UCSD-AML1 (cell line): ENCODE measurements at regions not wholly inside any gene's neighbourhood (a gene's known extent, or its start where the extent isn't known, plus 50 kb on each side); places are given as distances from the start of the nearest gene placed in this dataset.
"Not testable (repeated sequence)": the region's sequence is repeated elsewhere in the genome, so short reads cannot be mapped to it uniquely, and the experiment has no call there.

Source experiments
- DNase-seq: peaks from one replicate; lab custom pipeline; 2025; ENCODE audit not compliant: unreplicated experiment; lab: John Stamatoyannopoulos, UW

- DNase-seq = no peak
These were observed 93.2 kb downstream of the DACT1 start for GRCh38 chr14:58730792-58731464.

DNA sequence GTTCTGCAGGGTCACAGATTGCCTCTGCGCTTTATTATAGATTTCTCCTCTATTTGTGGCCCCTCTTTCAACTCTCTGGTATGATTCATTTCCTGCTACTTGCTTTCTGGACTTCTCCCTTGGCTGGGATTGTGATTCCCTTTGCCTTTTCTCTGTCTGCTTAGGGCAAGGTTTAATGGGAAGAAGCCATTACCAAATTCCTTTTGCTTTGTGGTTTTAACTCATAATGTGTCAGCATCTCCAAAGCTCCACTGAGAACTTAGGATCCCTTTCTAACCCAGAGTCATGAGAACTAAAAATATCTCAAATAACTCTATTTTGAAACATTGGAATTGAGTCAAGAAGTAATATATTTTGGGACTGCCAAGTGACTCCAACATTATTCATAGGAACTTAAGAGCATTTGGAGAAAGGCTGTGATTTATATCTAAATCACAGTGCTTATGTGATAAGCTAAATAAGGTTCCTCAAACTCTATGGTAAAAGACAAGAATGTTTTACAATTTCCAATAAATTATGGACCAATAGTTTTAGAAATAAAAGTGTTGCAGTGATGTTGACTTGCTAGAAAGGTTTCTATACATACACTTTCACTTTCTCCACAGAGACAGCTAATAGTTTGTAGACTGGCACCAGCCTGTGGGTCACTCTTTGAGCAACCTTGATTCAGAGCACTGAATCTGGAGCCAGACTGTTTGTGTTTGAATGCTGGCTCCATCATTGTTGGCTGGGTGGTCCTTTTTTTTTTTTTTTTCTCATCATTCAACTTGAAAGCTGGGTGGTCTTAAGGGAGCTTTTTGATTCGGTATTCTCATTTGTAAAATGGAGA lies 93.9 kb downstream of the DACT1 start:
- no peak for DNase-seq

DNA sequence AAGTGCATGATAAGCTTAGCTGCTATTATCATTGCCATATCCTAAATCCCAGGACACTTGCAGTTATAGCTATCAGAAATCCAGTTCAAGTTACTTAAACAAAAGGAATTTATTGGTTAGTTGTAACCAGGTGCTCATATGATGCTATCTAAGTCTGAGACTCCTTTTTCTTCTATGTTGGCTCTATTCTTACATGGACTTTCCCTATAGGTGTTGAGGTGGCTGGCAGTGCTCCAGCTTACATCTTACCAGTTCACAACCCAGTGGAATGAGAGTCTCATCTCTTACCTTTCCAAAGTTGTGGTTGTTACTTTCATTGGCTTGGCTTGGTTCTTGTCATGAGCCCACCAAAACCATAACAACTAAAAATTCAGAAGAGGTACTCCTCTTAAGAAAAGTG lies 94.6 kb downstream of the DACT1 start:
- no peak for DNase-seq

DNA sequence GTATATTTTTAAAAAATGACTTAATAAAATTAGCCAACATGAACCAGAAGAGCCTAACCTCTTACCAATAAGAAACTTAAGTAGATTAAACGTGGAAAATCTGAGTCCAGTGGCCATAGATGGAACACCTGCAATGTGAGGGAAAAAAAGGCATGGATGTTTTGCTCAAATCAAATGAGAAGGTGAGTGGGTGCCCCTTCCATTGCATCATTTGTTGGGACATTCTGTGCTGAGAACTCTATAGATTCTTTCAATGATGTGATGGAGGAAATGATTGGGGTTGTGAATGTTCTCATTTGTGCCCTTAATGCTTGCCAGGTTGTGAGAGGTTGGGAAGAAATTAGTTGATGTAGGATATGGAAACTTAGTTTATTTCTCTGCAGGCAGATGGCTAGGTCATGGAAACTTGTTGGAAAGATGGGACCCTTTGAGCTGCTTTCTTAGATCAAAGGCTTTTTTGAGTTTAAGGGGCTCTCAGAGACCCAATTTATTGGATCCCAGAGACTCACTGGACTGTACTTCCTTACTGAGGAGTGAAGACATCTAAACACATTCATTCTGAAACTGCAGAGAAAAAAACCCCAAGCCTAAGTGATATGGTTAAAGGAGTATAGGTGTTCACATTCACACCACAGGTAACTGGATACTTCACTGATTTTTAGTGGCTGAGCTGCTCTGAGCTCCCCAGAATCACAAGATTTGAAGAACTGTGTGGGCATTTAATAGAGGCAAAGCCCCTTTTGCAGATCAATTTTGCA lies 95.9 kb downstream of the DACT1 start:
- DNase-seq = no peak

- DNase-seq = no peak
These were observed 97.8 kb downstream of the DACT1 start for GRCh38 chr14:58735596-58735995.

- no peak for DNase-seq
These were observed 98.8 kb downstream of the DACT1 start for GRCh38 chr14:58736606-58737005.

- no peak for DNase-seq
These were observed 99.7 kb downstream of the DACT1 start for GRCh38 chr14:58737511-58737910.

- no peak for DNase-seq
These were observed 100.6 kb downstream of the DACT1 start for GRCh38 chr14:58738189-58738836.

GRCh38 chr14:58738876-58739275 lies 101.1 kb downstream of the DACT1 start:
- DNase-seq = no peak

- no peak for DNase-seq
These were observed 101.9 kb downstream of the DACT1 start for GRCh38 chr14:58739674-58740073.

DNA sequence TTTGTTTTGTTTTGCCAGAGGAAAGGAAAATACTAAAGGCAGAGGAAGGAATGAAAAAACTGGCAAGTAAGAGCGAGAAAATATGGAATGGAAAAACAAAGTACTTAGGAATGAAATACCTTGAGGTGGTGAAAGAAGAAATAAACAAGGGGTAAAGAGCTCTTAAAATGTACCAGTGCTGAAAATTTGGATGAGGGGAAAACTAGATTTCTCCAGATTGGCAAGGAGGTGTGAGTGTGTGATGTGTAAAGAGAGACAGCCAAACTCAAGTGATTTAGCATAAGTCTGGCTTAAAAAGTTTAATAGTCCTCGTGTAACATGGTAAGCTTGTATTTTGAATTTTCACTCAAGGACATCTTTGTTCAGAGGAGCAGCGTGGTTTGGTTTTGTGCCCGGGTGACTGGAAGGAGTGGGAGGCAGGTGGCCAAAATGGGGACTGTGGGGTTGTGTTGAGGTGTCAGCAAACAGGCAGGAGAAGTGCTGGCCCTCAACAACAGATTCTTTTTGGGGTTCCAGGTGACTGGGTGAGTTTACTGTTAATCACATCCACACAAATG lies 102.7 kb downstream of the DACT1 start:
- no peak for DNase-seq

- no peak for DNase-seq
These were observed 107.1 kb downstream of the DACT1 start for GRCh38 chr14:58744801-58745394.

GRCh38 chr14:58746261-58746660 lies 108.5 kb downstream of the DACT1 start:
- DNase-seq = no peak

DNA sequence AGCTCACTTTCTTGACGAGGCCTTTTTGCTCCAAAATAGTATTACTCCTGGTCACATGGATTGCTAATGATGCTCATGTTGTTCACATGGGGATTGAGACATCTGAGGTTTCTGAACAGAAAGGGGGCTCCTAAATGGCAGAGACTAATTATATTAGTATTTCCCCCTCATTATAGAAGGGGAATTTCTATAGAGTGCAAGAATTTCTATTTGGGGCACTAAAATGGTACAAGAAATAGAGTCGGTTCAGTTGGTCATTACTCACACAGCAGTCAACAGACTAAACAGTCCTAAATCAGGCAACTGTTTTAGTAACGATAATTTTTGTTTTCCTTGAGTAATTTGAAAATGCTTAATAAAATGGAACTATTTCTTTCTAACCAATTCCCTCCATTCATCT lies 108.9 kb downstream of the DACT1 start:
- no peak for DNase-seq

GRCh38 chr14:58747181-58747580 lies 109.4 kb downstream of the DACT1 start:
- DNase-seq = no peak

DNA sequence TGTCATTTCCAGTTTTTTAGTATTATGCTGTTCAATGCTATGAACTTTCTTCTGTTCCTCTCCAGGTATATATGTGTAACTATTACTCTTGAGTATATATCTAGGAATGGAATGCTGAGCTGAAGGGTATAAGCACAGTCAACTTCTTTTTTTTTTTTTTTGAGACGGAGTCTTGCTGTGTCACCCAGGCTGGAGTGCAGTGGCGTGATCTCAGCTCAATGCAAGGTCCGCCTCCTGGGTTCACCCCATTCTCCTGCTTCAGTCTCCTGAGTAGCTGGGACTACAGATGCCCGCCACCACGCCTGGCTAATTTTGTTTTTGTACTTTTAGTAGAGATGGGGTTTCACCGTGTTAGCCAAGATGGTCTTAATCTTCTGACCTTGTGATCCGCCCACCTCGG lies 110.5 kb downstream of the DACT1 start:
- DNase-seq = not testable (repeated sequence)

GRCh38 chr14:58749066-58749669 lies 111.4 kb downstream of the DACT1 start:
- DNase-seq = peak; percentile 40

GRCh38 chr14:58750321-58751269 lies 112.8 kb downstream of the DACT1 start:
- no peak for DNase-seq

DNA sequence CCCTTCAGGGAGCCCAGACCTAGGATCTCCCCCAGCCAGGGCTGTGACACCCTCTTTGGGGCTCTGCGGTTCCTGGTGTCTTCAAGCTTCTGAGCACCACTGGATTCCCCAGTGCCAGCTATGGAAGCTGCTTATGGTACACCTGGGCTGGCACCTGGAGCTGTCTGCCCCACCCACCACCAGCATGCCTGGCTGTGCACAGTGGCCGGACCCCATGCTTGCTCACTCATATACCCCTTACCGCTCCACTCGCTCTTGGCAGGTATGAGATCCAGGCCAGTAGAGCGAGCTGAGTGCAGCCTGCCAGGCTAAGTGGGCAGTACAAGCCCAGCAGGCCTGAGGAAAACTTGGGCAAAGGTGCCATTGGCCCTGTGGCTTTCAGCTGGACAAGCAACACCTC lies 114.0 kb downstream of the DACT1 start:
- DNase-seq = no peak
